SU-DHL-6 (cell line): ENCODE measurements at regions not wholly inside any gene's neighbourhood (a gene's known extent, or its start where the extent isn't known, plus 50 kb on each side); places are given as distances from the start of the nearest gene placed in this dataset.

Experiments used
- H2AFZ ChIP-seq: fragments of 200-600 bp; sonication (generic); 2 replicates; pipeline ENCODE4 v1.6.1; 2014; ENCODE audit warnings: low read depth, mild to moderate bottlenecking, moderate library complexity, mixed read lengths, antibody characterized with exemption, low read length; ENCODE audit not compliant: severe bottlenecking
- H3F3A ChIP-seq: fragments of 200-600 bp; shearing (Covaris generic); 2 replicates; pipeline ENCODE4 v1.6.0; 2016; ENCODE audit warnings: antibody characterized with exemption, mild to moderate bottlenecking; ENCODE audit not compliant: insufficient read depth
- H3K27ac ChIP-seq: fragments of 200-600 bp; sonication (generic); 2 replicates; pipeline ENCODE4 v1.5.1; 2016; ENCODE audit warnings: low read depth, mild to moderate bottlenecking, low read length, moderate library complexity, mixed read lengths
- H3K27me3 ChIP-seq: fragments of 200-600 bp; sonication (generic), shearing (Covaris generic); 2 replicates; pipeline ENCODE4 v1.6.0; 2014; ENCODE audit warnings: mild to moderate bottlenecking, low read length
- H3K36me3 ChIP-seq: fragments of 200-600 bp; sonication (generic); 2 replicates; pipeline ENCODE4 v1.6.1; 2014; ENCODE audit warnings: mild to moderate bottlenecking, low read length, mixed read lengths
- H3K4me2 ChIP-seq: fragments of 300-600, 200-600 bp; shearing (Covaris generic), sonication (generic); 2 replicates; pipeline ENCODE4 v1.6.0; 2014; ENCODE audit warnings: low read length, low read depth, mild to moderate bottlenecking; ENCODE audit not compliant: poor library complexity, severe bottlenecking
- H3K4me3 ChIP-seq: fragments of 200-600 bp; sonication (generic); 2 replicates; pipeline ENCODE4 v1.5.1; 2014; ENCODE audit warnings: antibody characterized with exemption, low read length, mild to moderate bottlenecking, mixed read lengths; ENCODE audit not compliant: insufficient read depth, poor library complexity, severe bottlenecking
- H3K79me2 ChIP-seq: fragments of 200-600 bp; sonication (generic); 2 replicates; pipeline ENCODE4 v1.6.1; 2014; ENCODE audit warnings: mild to moderate bottlenecking, low read length, moderate library complexity; ENCODE audit not compliant: insufficient read depth
- H3K9ac ChIP-seq: fragments of 200-600 bp; sonication (generic); 2 replicates; pipeline ENCODE4 v1.7.0; 2014; ENCODE audit warnings: mild to moderate bottlenecking, low read length
- H3K9me2 ChIP-seq: fragments of 200-600 bp; sonication (generic); replicated peaks from 2 replicates; pipeline ENCODE4 v1.6.1; 2014; ENCODE audit warnings: low read length; ENCODE audit not compliant: insufficient read depth
- H3K9me3 ChIP-seq: fragments of 200-600 bp; sonication (generic); 2 replicates; pipeline ENCODE4 v1.6.1; 2014; ENCODE audit warnings: low read length, mixed read lengths; ENCODE audit not compliant: insufficient read depth
- H4K20me1 ChIP-seq: fragments of 200-600 bp; sonication (generic); 2 replicates; pipeline ENCODE4 v1.6.1; 2014; ENCODE audit warnings: low read depth, mild to moderate bottlenecking, antibody characterized with exemption, low read length, moderate library complexity, mixed read lengths
- CTCF ChIP-seq: fragments of 200-600 bp; sonication (generic); IDR thresholded peaks from one replicate; pipeline ENCODE4 v1.5.1; 2017; ENCODE audit warnings: antibody characterized with exemption, mild to moderate bottlenecking, low read length, moderate library complexity; ENCODE audit not compliant: insufficient read depth, poor library complexity, severe bottlenecking
- EZH2phosphoT487 ChIP-seq: fragments of 200-600 bp; sonication (generic), shearing (Covaris generic); conservative IDR thresholded peaks from 2 replicates; pipeline ENCODE4 v1.6.1; 2018; ENCODE audit warnings: mild to moderate bottlenecking, antibody characterized with exemption, low read length, moderate library complexity, mixed read lengths

DNA sequence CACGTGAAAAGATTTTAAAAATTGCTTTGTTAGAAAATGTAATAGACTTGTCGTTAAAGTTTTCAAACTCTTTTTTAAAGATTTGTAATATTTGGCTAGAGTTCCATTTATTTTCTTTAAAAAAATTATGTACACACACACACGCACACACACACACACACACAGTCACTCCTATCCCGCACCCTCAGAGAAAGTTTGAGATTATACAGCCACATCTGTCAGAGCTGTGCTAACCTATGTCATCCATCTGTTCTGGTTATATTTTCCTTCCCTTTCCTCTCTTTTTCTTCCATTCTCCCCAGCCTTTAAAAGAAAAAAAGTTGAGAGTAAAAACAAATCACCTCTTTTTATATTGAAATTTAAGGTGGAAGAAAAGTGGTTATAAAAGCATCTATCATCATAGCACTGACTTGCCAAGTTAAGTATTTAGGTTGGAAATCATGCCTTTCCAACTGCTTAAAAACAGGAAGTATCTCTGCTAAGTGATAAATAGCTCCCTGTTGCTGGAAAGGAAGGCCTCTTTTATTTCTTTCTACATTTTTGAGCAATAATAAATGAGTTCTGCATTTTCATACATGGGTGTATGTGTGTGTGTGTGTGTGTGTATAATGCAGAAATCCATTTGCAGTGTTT lies 163.3 kb upstream of the SPRY1 start:
- no peak overlapping the region for H3K27ac ChIP-seq
- no peak for TF ChIP-seq EZH2phosphoT487
- TF ChIP-seq CTCF: no peak
- H3K9ac ChIP-seq: no peak overlapping the region

GRCh38 chr4:123234955-123235354 lies 161.6 kb upstream of the SPRY1 start:
- no peak for TF ChIP-seq CTCF
- Histone ChIP-seq H3K79me2 (no peaks in the 10 kb centered on the region), H3K4me3 (no peak overlapping the region), H3K27me3 (no peaks in the 10 kb centered on the region), H3K27ac (no peak overlapping the region), H3K36me3 (no peaks in the 10 kb centered on the region), H3F3A (no peaks in the 10 kb centered on the region), H2AFZ (no peak overlapping the region), H3K9me2 (no peaks in the 10 kb centered on the region), H4K20me1 (no peaks in the 10 kb centered on the region), H3K9ac (no peak overlapping the region), H3K4me2 (no peak overlapping the region), H3K9me3 (no peaks in the 10 kb centered on the region)

More for the DNA sequence above, 163.3 kb upstream of the SPRY1 start:
- H3F3A ChIP-seq: no peaks in the 10 kb centered on the region
- no peaks in the 10 kb centered on the region for H3K27me3 ChIP-seq
- H3K4me3 ChIP-seq: no peak overlapping the region
- no peak overlapping the region for H3K4me2 ChIP-seq
- no peaks in the 10 kb centered on the region for H4K20me1 ChIP-seq
- H3K9me2 ChIP-seq: no peaks in the 10 kb centered on the region
- H3K9me3 ChIP-seq: no peaks in the 10 kb centered on the region
- no peak overlapping the region for H2AFZ ChIP-seq
- no peaks in the 10 kb centered on the region for H3K36me3 ChIP-seq
- no peaks in the 10 kb centered on the region for H3K79me2 ChIP-seq

- no peak overlapping the region for H3K9ac ChIP-seq
- H3K4me2 ChIP-seq: no peak overlapping the region
- H3K27me3 ChIP-seq: no peaks in the 10 kb centered on the region
- H3K4me3 ChIP-seq: no peak overlapping the region
- no peaks in the 10 kb centered on the region for H4K20me1 ChIP-seq
- H3K27ac ChIP-seq: no peak overlapping the region
- TF ChIP-seq CTCF (no peak), EZH2phosphoT487 (no peak)
- no peaks in the 10 kb centered on the region for H3K9me2 ChIP-seq
- H3K79me2 ChIP-seq: no peaks in the 10 kb centered on the region
- H3F3A ChIP-seq: no peaks in the 10 kb centered on the region
- H2AFZ ChIP-seq: no peak overlapping the region
- no peaks in the 10 kb centered on the region for H3K36me3 ChIP-seq
- no peaks in the 10 kb centered on the region for H3K9me3 ChIP-seq
Measured at GRCh38 chr4:123235431-123235830, 161.2 kb upstream of the SPRY1 start.
